GM12878 (cell line): ENCODE measurements at regions not wholly inside any gene's neighbourhood (a gene's known extent, or its start where the extent isn't known, plus 50 kb on each side); places are given as distances from the start of the nearest gene placed in this dataset.

Experiments
- ATAC-seq: fragments of 200-7000 bp; cut with Tn5 transposase; 3 replicates; pipeline ENCODE4 v1.9.1; 2020; ENCODE audit warnings: mild to moderate bottlenecking, moderate library complexity
- BruUV-seq: library from RNA; stranded (reverse); fragments of 400-500 nt; replicated peaks from 2 replicates; lab custom pipeline; 2021; lab: Mats Ljungman, UMichigan
- CTCF ChIA-PET: fragments of 300-600 bp; sonication (Branson Sonifier 250); formaldehyde crosslinking; extraction: SDS; loops from one replicate; lab custom pipeline; 2021; ENCODE audit warnings: inconsistent platforms; lab: Yijun Ruan, JAX
- POLR2A ChIA-PET: fragments of 350-600 bp; formaldehyde crosslinking; extraction: SDS; loops from one replicate; lab custom pipeline; 2021; ENCODE audit warnings: inconsistent platforms; lab: Charles Lee
- RAD21 ChIA-PET: fragments of 300-600 bp; sonication (Branson Sonifier 250); formaldehyde crosslinking; loops from one replicate; lab custom pipeline; 2023; ENCODE audit warnings: antibody characterized with exemption; ENCODE audit not compliant: unreplicated experiment; lab: Charles Lee
- SMC1A ChIA-PET: fragments of 300-600 bp; sonication (Branson Sonifier 250); formaldehyde crosslinking; loops from one replicate; lab custom pipeline; 2023; ENCODE audit not compliant: unreplicated experiment, uncharacterized antibody; lab: Charles Lee
- DNase-seq: peaks from one replicate; pipeline ENCODE4 v3.0.0-alpha.2; 2011; ENCODE audit warnings: low read depth, low spot score
- FAIRE-seq: peaks from 3 replicates; lab custom pipeline; 2011; peaks lifted over from hg19 to GRCh38; lab: Jason Lieb, UNC
- H2AFZ ChIP-seq: 2 replicates; pipeline ENCODE4 v1.6.0; 2011; ENCODE audit warnings: low read depth, low read length, control low read depth; ENCODE audit not compliant: control insufficient read depth
- H3K27ac ChIP-seq: 2 replicates; pipeline ENCODE4 v1.5.1; 2011; ENCODE audit warnings: control low read depth; ENCODE audit not compliant: control insufficient read depth, insufficient read depth
- H3K27me3 ChIP-seq, 2 experiments: replicated peaks in 1 of 2; 2 replicates each; pipeline versions ENCODE4 v1.6.0 to v1.6.1; 2011; ENCODE audit warnings: low read length in 1 of 2; ENCODE audit not compliant: control insufficient read depth in 2 of 2, insufficient read depth in 2 of 2
- H3K36me3 ChIP-seq, 2 experiments: 2 replicates each; pipeline ENCODE4 v1.5.1; 2011; ENCODE audit warnings: low read length in 1 of 2; ENCODE audit not compliant: control insufficient read depth in 2 of 2, insufficient read depth in 2 of 2
- H3K4me1 ChIP-seq: 2 replicates; pipeline ENCODE4 v1.6.1; 2011; ENCODE audit warnings: mild to moderate bottlenecking, low read length, moderate library complexity, mixed read lengths; ENCODE audit not compliant: control insufficient read depth, insufficient read depth
- H3K4me2 ChIP-seq: 2 replicates; pipeline ENCODE4 v1.6.0; 2011; ENCODE audit warnings: control low read depth; ENCODE audit not compliant: control insufficient read depth, insufficient read depth
- H3K4me3 ChIP-seq: fragments of 200-600 bp; sonication (generic); 2 replicates; pipeline ENCODE4 v1.5.1; 2016
- H3K79me2 ChIP-seq: 2 replicates; pipeline ENCODE4 v1.6.0; 2011; ENCODE audit warnings: low read length; ENCODE audit not compliant: control insufficient read depth, insufficient read depth
- H3K9ac ChIP-seq: 2 replicates; pipeline ENCODE4 v1.8.0; 2011; ENCODE audit warnings: low read length, control low read depth, mixed read lengths; ENCODE audit not compliant: control insufficient read depth, insufficient read depth
- H3K9me3 ChIP-seq: replicated peaks from 3 replicates; pipeline ENCODE4 v1.5.1; 2011; ENCODE audit warnings: mild to moderate bottlenecking, low read length; ENCODE audit not compliant: control insufficient read depth, insufficient read depth
- H4K20me1 ChIP-seq: 2 replicates; pipeline ENCODE4 v1.6.0; 2011; ENCODE audit not compliant: control insufficient read depth, insufficient read depth
- BCL3 ChIP-seq: IDR thresholded peaks from 2 replicates; pipeline ENCODE4 v1.6.1; 2011; ENCODE audit warnings: borderline replicate concordance, low read depth, mild to moderate bottlenecking, moderate library complexity, low read length; ENCODE audit not compliant: insufficient read depth, poor library complexity, severe bottlenecking
- CBX3 ChIP-seq: fragments of 200-600 bp; sonication (generic); IDR thresholded peaks from 2 replicates; pipeline ENCODE4 v1.6.1; 2016; ENCODE audit warnings: low read depth, borderline replicate concordance
- CEBPZ ChIP-seq: fragments of 150-350 bp; IDR thresholded peaks from 2 replicates; pipeline ENCODE4 v1.6.1; 2016; ENCODE audit warnings: low read depth, low read length
- ETV6 ChIP-seq, 2 experiments: fragments of 450-650 bp in 1 of 2; IDR thresholded peaks in 1 of 2; conservative IDR thresholded peaks in 1 of 2; 2 replicates each; pipeline ENCODE4 v1.6.1; 2014; ENCODE audit warnings: antibody characterized with exemption in 1 of 2, borderline replicate concordance in 1 of 2, low read depth in 1 of 2, mild to moderate bottlenecking in 1 of 2, moderate library complexity in 1 of 2
- POLR2AphosphoS5 ChIP-seq: IDR thresholded peaks from 2 replicates; pipeline ENCODE4 v1.6.1; 2011; ENCODE audit warnings: mild to moderate bottlenecking, low read length, inconsistent platforms
- RBBP5 ChIP-seq: fragments of 200-600 bp; sonication (generic); conservative IDR thresholded peaks from 2 replicates; pipeline ENCODE4 v1.6.1; 2016
- RFX5 ChIP-seq: IDR thresholded peaks from 2 replicates; pipeline ENCODE4 v1.6.1; 2011; ENCODE audit warnings: low read depth, low read length, improper control_type of control experiment
- ZNF207 ChIP-seq: fragments of 450-650 bp; IDR thresholded peaks from 2 replicates; pipeline ENCODE4 v1.6.1; 2014; ENCODE audit warnings: antibody characterized with exemption, mild to moderate bottlenecking, borderline replicate concordance
- ZNF384 ChIP-seq: IDR thresholded peaks from 2 replicates; pipeline ENCODE4 v1.6.1; 2012; ENCODE audit warnings: low read depth, mild to moderate bottlenecking, low read length, improper control_type of control experiment, borderline replicate concordance
- WGBS: methylation state at CpG from one replicate; pipeline ENCODE4 v1.1.6; 2016; ENCODE audit warnings: low lambda C conversion rate; ENCODE audit not compliant: insufficient replicate concordance, insufficient coverage; ENCODE audit errors: missing lambda C conversion rate; 5-methylcytosine and 5-hydroxymethylcytosine counted together
- in situ Hi-C: fragments of 300-500 bp; cut with MboI; formaldehyde crosslinking; loops from 9 replicates; pipeline ENCODE4 v1.14.3; 2018; ENCODE audit warnings: mixed read lengths
- intact Hi-C: fragments of 100-400 bp; cut with micrococcal nuclease; formaldehyde crosslinking; loops from one replicate; pipeline ENCODE4 v1.14.2; 2022; ENCODE audit not compliant: unreplicated experiment
- TF ChIP-seq, protein P1 (sequence below): IDR thresholded peaks from 2 replicates; pipeline ENCODE4 v1.6.1; 2012; ENCODE audit warnings: low read depth, low read length, improper control_type of control experiment
- TF ChIP-seq, protein P2 (sequence below): IDR thresholded peaks from 2 replicates; pipeline ENCODE4 v1.6.1; 2012; ENCODE audit warnings: low read depth, low read length, improper control_type of control experiment

- ChIA-PET RAD21 (no interaction called here), CTCF (no interaction called here), POLR2A (no interaction called here), SMC1A (interaction anchor here (1.0 kb wide), 1 partner anchor 28 kb away, joined by 4 read pairs; no protein-coding TSS in a partner anchor)
- Histone ChIP-seq H3K9ac (no peak overlapping the region), H4K20me1 (no peaks in the 10 kb centered on the region), H3K27ac (no peak overlapping the region), H2AFZ (no peak overlapping the region), H3K4me1 (no peaks in the 10 kb centered on the region), H3K9me3 (no peaks in the 10 kb centered on the region), H3K36me3 (no peaks in the 10 kb centered on the region), H3K27me3 (no peaks in the 10 kb centered on the region), H3K4me2 (no peak overlapping the region), H3K79me2 (no peaks in the 10 kb centered on the region), H3K4me3 (no peak overlapping the region)
- WGBS, result 12% methylated on average over 7 of the region's 7 CpGs
- no peak for ATAC-seq
- intact Hi-C loops (no loop called here), in situ Hi-C loops (no loop called here)
- no TSS peak for BruUV-seq
- DNase-seq, result no peak
- FAIRE-seq, result no peak
- TF ChIP-seq CEBPZ (no peak), POLR2AphosphoS5 (no peak), BCL3 (no peak), CBX3 (no peak), ZNF384 (no peak), ETV6 (conservative IDR thresholded peaks at IDR 0.05 in 1 of 2, IDR thresholded peaks at IDR 0.05 in 1 of 2; ENCODE audit: borderline replicate concordance in 1 of 2, low read depth in 1 of 2) (no peak), RFX5 (no peak), ZNF207 (no peak), RBBP5 (no peak)
- TF ChIP-seq, protein P1, sequence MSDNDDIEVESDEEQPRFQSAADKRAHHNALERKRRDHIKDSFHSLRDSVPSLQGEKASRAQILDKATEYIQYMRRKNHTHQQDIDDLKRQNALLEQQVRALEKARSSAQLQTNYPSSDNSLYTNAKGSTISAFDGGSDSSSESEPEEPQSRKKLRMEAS, result no peak
- TF ChIP-seq, protein P2, sequence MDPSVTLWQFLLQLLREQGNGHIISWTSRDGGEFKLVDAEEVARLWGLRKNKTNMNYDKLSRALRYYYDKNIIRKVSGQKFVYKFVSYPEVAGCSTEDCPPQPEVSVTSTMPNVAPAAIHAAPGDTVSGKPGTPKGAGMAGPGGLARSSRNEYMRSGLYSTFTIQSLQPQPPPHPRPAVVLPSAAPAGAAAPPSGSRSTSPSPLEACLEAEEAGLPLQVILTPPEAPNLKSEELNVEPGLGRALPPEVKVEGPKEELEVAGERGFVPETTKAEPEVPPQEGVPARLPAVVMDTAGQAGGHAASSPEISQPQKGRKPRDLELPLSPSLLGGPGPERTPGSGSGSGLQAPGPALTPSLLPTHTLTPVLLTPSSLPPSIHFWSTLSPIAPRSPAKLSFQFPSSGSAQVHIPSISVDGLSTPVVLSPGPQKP, result no peak
Observed at GRCh38 chr3:68631850-68632545, 300.3 kb downstream of the TAFA4 start.
